ENCODE measurements at regions not wholly inside any gene's neighbourhood (a gene's known extent, or its start where the extent isn't known, plus 50 kb on each side); places are given as distances from the start of the nearest gene placed in this dataset.
"Not testable (repeated sequence)": the region's sequence is repeated elsewhere in the genome, so short reads cannot be mapped to it uniquely, and the experiment has no call there.

DNA sequence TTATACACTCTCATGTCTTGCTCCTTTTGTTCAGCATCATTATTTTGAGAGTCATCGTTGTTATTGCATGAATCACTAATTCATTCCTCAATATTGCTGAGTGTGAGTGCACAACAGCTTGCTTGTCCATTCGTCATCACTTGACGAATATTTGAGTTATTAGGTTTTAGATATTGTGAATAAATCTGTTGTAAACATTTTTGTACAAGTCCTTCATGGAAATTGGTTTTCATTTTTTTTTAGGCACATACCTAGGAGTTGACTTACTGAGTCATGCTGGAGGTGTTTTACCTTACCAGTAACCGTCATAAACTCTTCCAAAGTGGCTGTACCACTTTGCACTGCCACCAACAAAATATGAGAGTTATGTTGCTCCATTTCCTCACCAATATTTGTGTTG is 84.2 kb upstream of the NCK2 start:
- H3K9me3 Mint-ChIP-seq, result peaks cover 29% of the 10 kb centered on the region
- TF ChIP-seq, protein P1, sequence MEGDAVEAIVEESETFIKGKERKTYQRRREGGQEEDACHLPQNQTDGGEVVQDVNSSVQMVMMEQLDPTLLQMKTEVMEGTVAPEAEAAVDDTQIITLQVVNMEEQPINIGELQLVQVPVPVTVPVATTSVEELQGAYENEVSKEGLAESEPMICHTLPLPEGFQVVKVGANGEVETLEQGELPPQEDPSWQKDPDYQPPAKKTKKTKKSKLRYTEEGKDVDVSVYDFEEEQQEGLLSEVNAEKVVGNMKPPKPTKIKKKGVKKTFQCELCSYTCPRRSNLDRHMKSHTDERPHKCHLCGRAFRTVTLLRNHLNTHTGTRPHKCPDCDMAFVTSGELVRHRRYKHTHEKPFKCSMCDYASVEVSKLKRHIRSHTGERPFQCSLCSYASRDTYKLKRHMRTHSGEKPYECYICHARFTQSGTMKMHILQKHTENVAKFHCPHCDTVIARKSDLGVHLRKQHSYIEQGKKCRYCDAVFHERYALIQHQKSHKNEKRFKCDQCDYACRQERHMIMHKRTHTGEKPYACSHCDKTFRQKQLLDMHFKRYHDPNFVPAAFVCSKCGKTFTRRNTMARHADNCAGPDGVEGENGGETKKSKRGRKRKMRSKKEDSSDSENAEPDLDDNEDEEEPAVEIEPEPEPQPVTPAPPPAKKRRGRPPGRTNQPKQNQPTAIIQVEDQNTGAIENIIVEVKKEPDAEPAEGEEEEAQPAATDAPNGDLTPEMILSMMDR (conservative IDR thresholded peaks at IDR 0.05), result no peak

DNA sequence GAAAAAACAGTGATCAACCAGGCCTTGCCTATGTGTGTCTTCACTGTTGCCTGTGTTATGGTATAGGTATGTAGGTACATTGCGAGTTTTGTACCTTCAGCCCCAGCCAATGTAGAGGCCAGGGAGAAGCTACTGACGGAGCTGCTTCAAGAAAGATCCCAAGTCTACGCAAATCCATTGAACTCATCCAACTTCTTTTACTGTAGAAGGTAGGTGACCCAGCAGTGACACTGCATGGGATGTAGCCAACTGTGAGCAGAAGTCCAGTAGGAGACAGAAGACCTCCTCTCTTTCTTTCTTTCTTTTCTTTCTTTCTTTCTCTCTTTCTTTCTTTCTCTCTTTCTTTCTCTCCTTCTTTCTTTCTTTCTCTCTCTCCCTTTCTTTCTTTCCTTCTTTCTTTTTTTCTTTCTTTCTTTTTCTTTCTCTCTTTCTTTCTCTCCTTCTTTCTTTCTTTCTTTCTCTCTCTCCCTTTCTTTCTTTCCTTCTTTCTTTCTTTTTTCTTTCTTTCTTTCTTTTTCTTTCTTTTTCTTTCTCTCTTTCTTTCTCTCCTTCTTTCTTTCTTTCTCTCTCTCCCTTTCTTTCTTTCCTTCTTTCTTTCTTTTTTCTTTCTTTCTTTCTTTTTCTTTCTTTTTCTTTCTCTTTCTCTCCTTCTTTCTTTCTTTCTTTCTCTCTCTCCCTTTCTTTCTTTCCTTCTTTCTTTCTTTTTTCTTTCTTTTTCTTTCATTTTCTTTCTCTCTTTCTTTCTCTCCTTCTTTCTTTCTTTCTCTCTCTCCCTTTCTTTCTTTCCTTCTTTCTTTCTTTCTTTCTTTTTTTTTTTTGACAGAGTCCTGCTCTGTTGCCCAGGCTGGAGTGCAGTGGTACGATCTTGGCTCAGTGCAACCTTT is 88.7 kb upstream of the NCK2 start:
- not testable (repeated sequence) for H3K27ac Mint-ChIP-seq (ENCODE audit: unreplicated experiment); H3K4me1 Mint-ChIP-seq; H3K4me3 Mint-ChIP-seq; DNase-seq (ENCODE audit: low read depth, low spot score); H3K27me3 Mint-ChIP-seq (ENCODE audit: low read depth); H3K36me3 Mint-ChIP-seq (ENCODE audit: low read depth)
- H3K9me3 Mint-ChIP-seq, result peaks cover 15% of the 10 kb centered on the region

More for the DNA sequence above, 84.2 kb upstream of the NCK2 start:
- Mint-ChIP-seq H3K27me3 (ENCODE audit: low read depth) (no peaks in the 10 kb centered on the region), H3K27ac (ENCODE audit: unreplicated experiment) (no peak overlapping the region), H3K4me3 (no peak overlapping the region), H3K36me3 (ENCODE audit: low read depth) (peaks cover 11% of the 10 kb centered on the region), H3K4me1 (no peaks in the 10 kb centered on the region)
- no peak for DNase-seq (ENCODE audit: low read depth, low spot score)

GRCh38 chr2:105655244-105655643 is 89.5 kb upstream of the NCK2 start:
- H3K27ac Mint-ChIP-seq (ENCODE audit: unreplicated experiment), result no peak overlapping the region
- no peaks in the 10 kb centered on the region for H3K4me1 Mint-ChIP-seq
- H3K36me3 Mint-ChIP-seq (ENCODE audit: low read depth), result no peaks in the 10 kb centered on the region
- no peak overlapping the region for H3K4me3 Mint-ChIP-seq
- no peak for DNase-seq (ENCODE audit: low read depth, low spot score)
- no peaks in the 10 kb centered on the region for H3K27me3 Mint-ChIP-seq (ENCODE audit: low read depth)
- peaks cover 14% of the 10 kb centered on the region for H3K9me3 Mint-ChIP-seq
- TF ChIP-seq, protein P1 (conservative IDR thresholded peaks at IDR 0.05), result no peak

DNA sequence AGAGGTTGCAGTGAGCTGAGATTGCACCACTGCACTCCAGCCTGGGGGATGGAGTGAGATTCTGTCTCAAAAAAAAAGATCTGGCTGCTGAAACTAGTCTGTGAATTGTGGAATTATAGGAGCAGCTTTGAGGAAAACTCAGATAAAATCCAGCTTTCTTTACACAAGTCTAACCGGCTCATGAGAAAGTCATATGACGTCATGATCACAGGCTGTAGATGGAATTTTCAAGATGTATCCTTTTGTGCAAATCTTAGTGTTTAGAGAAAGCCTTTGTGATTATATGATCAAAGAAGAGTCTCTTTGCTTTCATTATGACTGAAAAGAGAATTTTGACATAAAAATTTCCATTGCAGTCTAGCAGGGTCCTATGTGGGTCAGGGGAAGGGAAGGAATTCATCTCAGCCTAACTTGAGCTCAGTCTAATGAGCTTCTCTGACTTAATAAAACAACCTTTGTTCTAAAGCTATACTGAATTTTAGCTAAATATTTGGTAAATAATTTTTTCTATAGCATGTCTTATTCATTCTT is 90.2 kb upstream of the NCK2 start:
- TF ChIP-seq, protein P1 (conservative IDR thresholded peaks at IDR 0.05), result no peak
- no peaks in the 10 kb centered on the region for H3K36me3 Mint-ChIP-seq (ENCODE audit: low read depth)
- no peak for DNase-seq (ENCODE audit: low read depth, low spot score)
- H3K9me3 Mint-ChIP-seq, result peaks cover 8% of the 10 kb centered on the region
- H3K4me3 Mint-ChIP-seq, result no peak overlapping the region
- H3K27me3 Mint-ChIP-seq (ENCODE audit: low read depth), result no peaks in the 10 kb centered on the region
- no peaks in the 10 kb centered on the region for H3K4me1 Mint-ChIP-seq
- H3K27ac Mint-ChIP-seq (ENCODE audit: unreplicated experiment), result no peak overlapping the region

GRCh38 chr2:105653302-105653701 is 91.4 kb upstream of the NCK2 start:
- no peaks in the 10 kb centered on the region for H3K36me3 Mint-ChIP-seq (ENCODE audit: low read depth)
- no peaks in the 10 kb centered on the region for H3K4me1 Mint-ChIP-seq
- no peak overlapping the region for H3K4me3 Mint-ChIP-seq
- H3K27me3 Mint-ChIP-seq (ENCODE audit: low read depth), result no peaks in the 10 kb centered on the region
- TF ChIP-seq, protein P1 (conservative IDR thresholded peaks at IDR 0.05), result no peak
- H3K27ac Mint-ChIP-seq (ENCODE audit: unreplicated experiment), result no peak overlapping the region
- DNase-seq (ENCODE audit: low read depth, low spot score), result no peak
- no peaks in the 10 kb centered on the region for H3K9me3 Mint-ChIP-seq
